Keratinocyte (primary cell): ENCODE measurements at regions not wholly inside any gene's neighbourhood (a gene's known extent, or its start where the extent isn't known, plus 50 kb on each side); places are given as distances from the start of the nearest gene placed in this dataset.

ENCODE experiments used
- DNase-seq: peaks from one replicate; pipeline ENCODE4 v3.0.0-alpha.2; 2011; ENCODE audit warnings: low read depth, missing footprints, low spot score
- FAIRE-seq: peaks from 2 replicates; lab custom pipeline; 2011; peaks lifted over from hg19 to GRCh38; lab: Jason Lieb, UNC
- H2AFZ ChIP-seq: 2 replicates; pipeline ENCODE4 v1.6.0; 2012; ENCODE audit warnings: low read length, control low read depth, inconsistent platforms; ENCODE audit not compliant: control insufficient read depth
- H3K27ac ChIP-seq: 2 replicates; pipeline ENCODE4 v1.5.1; 2011; ENCODE audit warnings: low read length; ENCODE audit not compliant: control insufficient read depth, insufficient read depth
- H3K27me3 ChIP-seq: 3 replicates; pipeline ENCODE4 v1.6.0; 2011; ENCODE audit warnings: low read length; ENCODE audit not compliant: control insufficient read depth, insufficient read depth; ENCODE audit errors: extremely low read depth
- H3K36me3 ChIP-seq, 2 experiments: 2 replicates in 1 of 2; 3 replicates in 1 of 2; pipeline ENCODE4 v1.5.1; 2011; ENCODE audit warnings: low read length in 2 of 2, mild to moderate bottlenecking in 1 of 2; ENCODE audit not compliant: control insufficient read depth in 2 of 2, insufficient read depth in 2 of 2; ENCODE audit errors: extremely low read depth in 1 of 2
- H3K4me1 ChIP-seq: 3 replicates; pipeline ENCODE4 v1.5.1; 2011; ENCODE audit warnings: low read length; ENCODE audit not compliant: control insufficient read depth, insufficient read depth; ENCODE audit errors: extremely low read depth
- H3K4me2 ChIP-seq: 3 replicates; pipeline ENCODE4 v1.6.0; 2011; ENCODE audit warnings: low read depth, low read length; ENCODE audit not compliant: control insufficient read depth, insufficient read depth; ENCODE audit errors: extremely low read depth
- H3K4me3 ChIP-seq, 3 experiments: fragments of 200-600 bp in 1 of 3; sonication (generic) in 1 of 3; 2 replicates in 2 of 3; 3 replicates in 1 of 3; pipeline ENCODE4 v1.5.1; 2011 to 2016; ENCODE audit warnings: low read length in 3 of 3, mild to moderate bottlenecking in 3 of 3, control low read depth in 2 of 3, inconsistent platforms in 1 of 3, low read depth in 1 of 3, mixed read lengths in 1 of 3, mixed run types in 1 of 3, moderate library complexity in 1 of 3; ENCODE audit not compliant: control insufficient read depth in 2 of 3, insufficient read depth in 2 of 3; ENCODE audit errors: extremely low read depth in 1 of 3
- H3K79me2 ChIP-seq: 2 replicates; pipeline ENCODE4 v1.6.0; 2012; ENCODE audit warnings: low read length; ENCODE audit not compliant: control insufficient read depth, insufficient read depth
- H3K9ac ChIP-seq: 3 replicates; pipeline ENCODE4 v1.6.0; 2011; ENCODE audit warnings: low read length; ENCODE audit not compliant: control insufficient read depth, insufficient read depth; ENCODE audit errors: extremely low read depth
- H3K9me1 ChIP-seq: 3 replicates; pipeline ENCODE4 v1.6.0; 2011; ENCODE audit warnings: low read length; ENCODE audit not compliant: control insufficient read depth, insufficient read depth; ENCODE audit errors: extremely low read depth
- H3K9me3 ChIP-seq: 2 replicates; pipeline ENCODE4 v1.5.1; 2012; ENCODE audit warnings: low read depth, low read length; ENCODE audit not compliant: control insufficient read depth
- H4K20me1 ChIP-seq: 3 replicates; pipeline ENCODE4 v1.6.0; 2011; ENCODE audit warnings: low read length; ENCODE audit not compliant: control insufficient read depth, insufficient read depth; ENCODE audit errors: extremely low read depth
- CTCF ChIP-seq, 3 experiments: IDR thresholded peaks in 1 of 3; conservative IDR thresholded peaks in 1 of 3; optimal IDR thresholded peaks in 1 of 3; 2 replicates in 2 of 3; 3 replicates in 1 of 3; pipeline versions ENCODE3 to v1.5.1; 2011; ENCODE audit warnings: low read length in 3 of 3, mild to moderate bottlenecking in 3 of 3, moderate library complexity in 2 of 3, control low read depth in 1 of 3, inconsistent platforms in 1 of 3; ENCODE audit not compliant: insufficient read depth in 2 of 3; ENCODE audit errors: extremely low read depth in 1 of 3
- EZH2 ChIP-seq: IDR thresholded peaks from one replicate; pipeline ENCODE4 v1.6.1; 2012; ENCODE audit warnings: inconsistent platforms, mild to moderate bottlenecking, low read length, moderate library complexity
- dilution Hi-C: fragments of 300-500 bp; cut with MboI; formaldehyde crosslinking; loops from one replicate; pipeline ENCODE4 v1.7.0; 2020; ENCODE audit warnings: low sequenced_read_pairs; ENCODE audit not compliant: extremely low pct_ligation_motif_present

- Histone ChIP-seq H3K79me2 (no peaks in the 10 kb centered on the region), H3K27ac (no peak overlapping the region), H3K9ac (no peak overlapping the region), H3K9me3 (no peaks in the 10 kb centered on the region), H4K20me1 (no peaks in the 10 kb centered on the region), H2AFZ (no peak overlapping the region), H3K36me3 (no peaks in the 10 kb centered on the region), H3K4me2 (no peak overlapping the region), H3K4me1 (peaks cover 2% of the 10 kb centered on the region), H3K4me3 (no peak overlapping the region), H3K27me3 (no peaks in the 10 kb centered on the region), H3K9me1 (no peaks in the 10 kb centered on the region)
- dilution Hi-C loops: no loop called here
- FAIRE-seq (no peak), DNase-seq (no peak)
- TF ChIP-seq CTCF (optimal IDR thresholded peaks at IDR 0.05 in 1 of 3, IDR thresholded peaks at IDR 0.05 in 1 of 3, conservative IDR thresholded peaks at IDR 0.05 in 1 of 3; ENCODE audit: extremely low read depth in 1 of 3, insufficient read depth in 2 of 3, low read length in 3 of 3) (no peak), EZH2 (no peak)
Observed at GRCh38 chr1:117732956-117733355, 127.1 kb downstream of the TENT5C start.

GRCh38 chr1:117734403-117734802 lies 128.6 kb downstream of the TENT5C start:
- Histone ChIP-seq H3K36me3 (no peaks in the 10 kb centered on the region), H3K4me1 (peaks cover 2% of the 10 kb centered on the region), H3K4me2 (peak overlapping the region; percentile 93), H3K27me3 (no peaks in the 10 kb centered on the region), H3K79me2 (no peaks in the 10 kb centered on the region), H3K9me3 (no peaks in the 10 kb centered on the region), H4K20me1 (no peaks in the 10 kb centered on the region), H3K9ac (no peak overlapping the region), H2AFZ (peak overlapping the region; percentile 99), H3K4me3 (no peak overlapping the region), H3K27ac (no peak overlapping the region), H3K9me1 (no peaks in the 10 kb centered on the region)
- TF ChIP-seq EZH2 (no peak), CTCF (optimal IDR thresholded peaks at IDR 0.05 in 1 of 3, IDR thresholded peaks at IDR 0.05 in 1 of 3, conservative IDR thresholded peaks at IDR 0.05 in 1 of 3; ENCODE audit: extremely low read depth in 1 of 3, insufficient read depth in 2 of 3, low read length in 3 of 3) (no peak)
- no peak for FAIRE-seq
- DNase-seq: no peak
- dilution Hi-C loops: no loop called here
